ENCODE measurements at regions not wholly inside any gene's neighbourhood (a gene's known extent, or its start where the extent isn't known, plus 50 kb on each side); places are given as distances from the start of the nearest gene placed in this dataset. TPM values are rescaled to one million over a fixed set of nuclear protein-coding genes. Genes with fewer than 3 reads are reported as not detected.

- intact Hi-C loops (cut with micrococcal nuclease; ENCODE audit: unreplicated experiment) (no loop called here), in situ Hi-C loops (cut with HindIII; ENCODE audit: low pct_unique_long_range_greater_than_20kb, low sequenced_read_pairs) (no loop called here)
- DNase-seq (ENCODE audit: low read depth, low spot score) (no peak), ATAC-seq (no peak)
- Histone ChIP-seq H3K27ac (ENCODE audit: low read length) (peak overlapping the region; percentile 73), H3K4me1 (ENCODE audit: control insufficient read depth, insufficient read depth, low read length) (peaks cover 49% of the 10 kb centered on the region), H3K36me3 (ENCODE audit: control insufficient read depth, insufficient read depth, low read length) (no peaks in the 10 kb centered on the region), H3K27me3 (ENCODE audit: control insufficient read depth, insufficient read depth, low read length) (no peaks in the 10 kb centered on the region), H3K4me3 (ENCODE audit: low read depth in 2 of 2, low read length in 2 of 2) (no peak overlapping the region), H3K9me3 (ENCODE audit: control insufficient read depth, insufficient read depth, low read depth, low read length) (no peaks in the 10 kb centered on the region)
- TF ChIP-seq POLR2AphosphoS5 (IDR thresholded peaks at IDR 0.05; ENCODE audit: low read depth, low read length) (no peak), TCF7L2 (IDR thresholded peaks at IDR 0.05; ENCODE audit: low read depth, low read length) (no peak), CTCF (IDR thresholded peaks at IDR 0.05) (no peak), SIN3A (IDR thresholded peaks at IDR 0.05; ENCODE audit: borderline replicate concordance, insufficient read depth, low read depth, low read length) (no peak), REST (IDR thresholded peaks at IDR 0.05; ENCODE audit: insufficient read depth in 1 of 2, low read depth in 2 of 2, low read length in 1 of 2) (no peak)
- ChIA-PET CTCF (no interaction called here), POLR2A (no interaction called here)
- BruUV-seq (replicated peaks): no TSS peak
These were observed 50.7 kb upstream of the MAP1LC3B2 start for GRCh38 chr12:116508145-116509121.

Small RNA genes in the stretch of these regions (microRNA-seq; reads per million reads assigned to microRNA genes)
- gene MIR4472-2 (ENCODE audit: unreplicated experiment): not detected

Measured in Panc1 (cell line).